Vagina (tissue), 2 donors: ENCODE measurements at regions not wholly inside any gene's neighbourhood (a gene's known extent, or its start where the extent isn't known, plus 50 kb on each side); places are given as distances from the start of the nearest gene placed in this dataset.

Experiments
- CTCF ChIP-seq, 3 experiments: fragments of 450-650 bp in 2 of 3; fragments of 200-600 bp in 1 of 3; sonication (generic) in 1 of 3; IDR thresholded peaks; one replicate each; pipeline ENCODE4 v1.5.1; 2017 to 2019; ENCODE audit warnings: antibody characterized with exemption in 3 of 3, mild to moderate bottlenecking in 2 of 3, moderate library complexity in 2 of 3
- POLR2A ChIP-seq, 2 donors: fragments of 450-650 bp; IDR thresholded peaks; one replicate each; pipeline ENCODE4 v1.6.1; 2017; ENCODE audit warnings: antibody characterized with exemption in 2 of 2, mild to moderate bottlenecking in 2 of 2, moderate library complexity in 2 of 2

DNA sequence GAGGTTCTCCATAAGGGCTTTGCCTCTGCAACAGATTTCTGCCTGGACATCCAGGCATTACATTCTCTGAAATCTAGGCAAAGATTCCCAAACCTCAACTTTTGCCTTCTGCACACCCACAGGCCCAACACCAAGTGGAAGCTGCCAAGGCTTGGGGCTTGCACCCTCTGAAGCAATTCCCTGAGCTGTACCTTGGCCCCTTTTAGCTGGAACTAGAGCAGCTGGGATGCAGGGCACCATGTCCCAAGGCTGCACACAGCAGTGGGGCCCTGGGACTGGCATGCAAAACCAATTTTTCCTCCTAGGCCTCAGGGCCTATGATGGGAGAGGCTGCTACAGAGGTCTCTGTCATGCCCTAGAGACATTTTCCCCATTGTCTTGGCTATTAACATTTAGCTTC lies 943.2 kb downstream of the PCDH17 start:
- no peak for TF ChIP-seq POLR2A (IDR thresholded peaks at IDR 0.05)
- TF ChIP-seq CTCF (IDR thresholded peaks at IDR 0.05), result no peak
